BJ (cell line): ENCODE measurements at regions not wholly inside any gene's neighbourhood (a gene's known extent, or its start where the extent isn't known, plus 50 kb on each side); places are given as distances from the start of the nearest gene placed in this dataset.

Experiments used
- CTCF ChIA-PET: fragments of 350-600 bp; formaldehyde crosslinking; extraction: SDS; loops from one replicate; lab custom pipeline; 2021; ENCODE audit warnings: antibody characterized with exemption, inconsistent platforms; lab: Yijun Ruan, JAX
- POLR2A ChIA-PET: fragments of 300-600 bp; sonication (Branson Sonifier 250); formaldehyde crosslinking; extraction: SDS; loops from one replicate; lab custom pipeline; 2021; ENCODE audit warnings: antibody characterized with exemption; lab: Charles Lee
- DNase-seq: peaks from one replicate; pipeline ENCODE4 v3.0.0-alpha.2; 2011; ENCODE audit warnings: low read depth
- H3K27me3 ChIP-seq: 2 replicates; pipeline ENCODE4 v1.6.0; 2011; ENCODE audit warnings: low read length; ENCODE audit not compliant: control insufficient read depth, insufficient read depth
- H3K36me3 ChIP-seq: 2 replicates; pipeline ENCODE4 v1.5.1; 2011; ENCODE audit warnings: low read length; ENCODE audit not compliant: control insufficient read depth, insufficient read depth
- H3K4me3 ChIP-seq: 2 replicates; pipeline ENCODE4 v1.5.1; 2011; ENCODE audit warnings: low read depth, mild to moderate bottlenecking, control low read depth, low read length
- CTCF ChIP-seq: IDR thresholded peaks from 2 replicates; pipeline ENCODE4 v1.5.1; 2011; ENCODE audit warnings: low read depth, mild to moderate bottlenecking, control low read depth, inconsistent platforms, low read length, moderate library complexity; ENCODE audit not compliant: insufficient read depth

GRCh38 chr2:57890464-57890863 is 156.1 kb upstream of the VRK2 start:
- Histone ChIP-seq H3K27me3 (no peaks in the 10 kb centered on the region), H3K4me3 (no peak overlapping the region), H3K36me3 (no peaks in the 10 kb centered on the region)
- DNase-seq: peak; percentile 42
- ChIA-PET CTCF (no interaction called here), POLR2A (no interaction called here)
- TF ChIP-seq CTCF: no peak

- Histone ChIP-seq H3K4me3 (no peak overlapping the region), H3K27me3 (no peaks in the 10 kb centered on the region), H3K36me3 (no peaks in the 10 kb centered on the region)
- no peak for DNase-seq
- POLR2A ChIA-PET: no interaction called here
- CTCF ChIA-PET: no interaction called here
- TF ChIP-seq CTCF: no peak
Measured at GRCh38 chr2:57891086-57891712, 155.4 kb upstream of the VRK2 start.

GRCh38 chr2:57892920-57893319 is 153.7 kb upstream of the VRK2 start:
- ChIA-PET POLR2A (no interaction called here), CTCF (interaction anchor here (1.1 to 2.0 kb wide), 2 partner anchors 13 to 1776 kb away, joined by 3 to 6 read pairs; no protein-coding TSS in a partner anchor)
- no peak for TF ChIP-seq CTCF

GRCh38 chr2:57893347-57893746 is 153.3 kb upstream of the VRK2 start:
- DNase-seq: no peak
- Histone ChIP-seq H3K36me3 (no peaks in the 10 kb centered on the region), H3K27me3 (no peaks in the 10 kb centered on the region), H3K4me3 (no peak overlapping the region)
- CTCF ChIA-PET: interaction anchor here (2.0 kb wide), 1 partner anchor 13 kb away, joined by 6 read pairs; no protein-coding TSS in a partner anchor
- no peak for TF ChIP-seq CTCF
- POLR2A ChIA-PET: no interaction called here

More at GRCh38 chr2:57892920-57893319, 153.7 kb upstream of the VRK2 start:
- no peaks in the 10 kb centered on the region for H3K27me3 ChIP-seq
- DNase-seq: no peak
- H3K36me3 ChIP-seq: no peaks in the 10 kb centered on the region
- no peak overlapping the region for H3K4me3 ChIP-seq

GRCh38 chr2:57893786-57894185 is 152.8 kb upstream of the VRK2 start:
- no peaks in the 10 kb centered on the region for H3K36me3 ChIP-seq
- CTCF ChIA-PET: interaction anchor here (2.0 kb wide), 1 partner anchor 12 kb away, joined by 6 read pairs; no protein-coding TSS in a partner anchor

More at GRCh38 chr2:57893786-57894185, 152.8 kb upstream of the VRK2 start:
- Histone ChIP-seq H3K4me3 (no peak overlapping the region), H3K27me3 (no peaks in the 10 kb centered on the region)
- TF ChIP-seq CTCF: no peak
- no peak for DNase-seq
- POLR2A ChIA-PET: interaction anchor here (0.6 kb wide), 1 partner anchor 10 kb away, joined by 3 read pairs; no protein-coding TSS in a partner anchor
